ENCODE measurements at regions not wholly inside any gene's neighbourhood (a gene's known extent, or its start where the extent isn't known, plus 50 kb on each side); places are given as distances from the start of the nearest gene placed in this dataset.

DNA sequence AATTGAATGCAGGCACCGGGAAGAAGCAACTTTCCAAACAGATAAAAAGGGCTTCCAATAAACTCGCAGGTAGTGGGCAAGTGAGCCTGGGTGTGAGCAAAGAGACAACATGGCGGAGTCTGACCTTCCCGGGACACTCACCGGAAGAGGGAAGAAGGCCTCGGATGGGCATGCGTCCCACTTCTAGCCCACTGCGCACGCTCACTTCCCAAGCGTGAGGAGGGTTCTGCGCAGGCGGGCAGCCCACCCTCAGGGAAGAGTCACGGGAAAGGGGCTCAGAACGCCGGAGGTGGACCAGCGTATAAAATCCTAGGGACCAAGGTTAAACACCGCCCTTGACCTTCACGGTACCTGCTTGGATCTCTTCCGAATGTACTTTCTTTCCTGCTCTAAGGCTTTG, 95.5 kb upstream of the AFDN start:
- no peak for TF ChIP-seq ZNF274 (IDR thresholded peaks at IDR 0.05; ENCODE audit: low read depth, low read length)

DNA sequence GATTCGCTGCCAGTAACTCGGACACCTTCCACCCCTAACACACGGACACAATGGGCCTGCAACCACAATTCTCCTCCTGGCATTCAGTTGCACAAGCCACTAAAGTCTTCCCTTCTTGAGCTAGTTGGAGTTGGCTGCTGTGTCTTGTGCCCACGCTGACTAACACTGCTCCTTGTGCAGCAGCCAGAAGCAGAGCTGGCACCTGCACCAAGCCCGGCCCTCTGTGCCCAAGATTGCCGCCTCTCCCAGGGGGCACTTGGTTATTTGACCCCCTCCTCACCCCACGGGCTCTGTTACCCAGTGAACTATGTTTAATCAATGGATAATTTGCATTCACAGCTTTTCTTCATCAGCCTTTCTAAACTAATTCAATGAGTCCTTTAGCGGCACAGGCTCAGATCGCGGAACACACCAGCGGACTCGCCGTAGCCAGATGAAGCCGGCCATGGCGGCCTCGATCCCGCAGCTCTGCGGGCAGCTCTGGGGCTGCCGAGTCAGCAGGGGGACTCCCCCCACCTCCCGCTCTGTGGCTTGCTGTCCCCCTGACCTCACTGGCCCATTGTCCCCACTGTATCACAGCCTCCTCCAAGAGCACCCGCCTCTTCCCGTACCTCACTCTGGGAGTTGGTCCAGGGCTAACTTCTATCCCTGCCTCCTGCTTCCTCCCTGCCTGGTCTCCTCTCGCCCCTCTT, 94.8 kb upstream of the AFDN start:
- no peak overlapping the region for H3K4me3 ChIP-seq (ENCODE audit: low read length)
- no peak for TF ChIP-seq ZNF274 (IDR thresholded peaks at IDR 0.05; ENCODE audit: low read depth, low read length)

More for the DNA sequence above, 95.5 kb upstream of the AFDN start:
- no peak overlapping the region for H3K4me3 ChIP-seq (ENCODE audit: low read length)

DNA sequence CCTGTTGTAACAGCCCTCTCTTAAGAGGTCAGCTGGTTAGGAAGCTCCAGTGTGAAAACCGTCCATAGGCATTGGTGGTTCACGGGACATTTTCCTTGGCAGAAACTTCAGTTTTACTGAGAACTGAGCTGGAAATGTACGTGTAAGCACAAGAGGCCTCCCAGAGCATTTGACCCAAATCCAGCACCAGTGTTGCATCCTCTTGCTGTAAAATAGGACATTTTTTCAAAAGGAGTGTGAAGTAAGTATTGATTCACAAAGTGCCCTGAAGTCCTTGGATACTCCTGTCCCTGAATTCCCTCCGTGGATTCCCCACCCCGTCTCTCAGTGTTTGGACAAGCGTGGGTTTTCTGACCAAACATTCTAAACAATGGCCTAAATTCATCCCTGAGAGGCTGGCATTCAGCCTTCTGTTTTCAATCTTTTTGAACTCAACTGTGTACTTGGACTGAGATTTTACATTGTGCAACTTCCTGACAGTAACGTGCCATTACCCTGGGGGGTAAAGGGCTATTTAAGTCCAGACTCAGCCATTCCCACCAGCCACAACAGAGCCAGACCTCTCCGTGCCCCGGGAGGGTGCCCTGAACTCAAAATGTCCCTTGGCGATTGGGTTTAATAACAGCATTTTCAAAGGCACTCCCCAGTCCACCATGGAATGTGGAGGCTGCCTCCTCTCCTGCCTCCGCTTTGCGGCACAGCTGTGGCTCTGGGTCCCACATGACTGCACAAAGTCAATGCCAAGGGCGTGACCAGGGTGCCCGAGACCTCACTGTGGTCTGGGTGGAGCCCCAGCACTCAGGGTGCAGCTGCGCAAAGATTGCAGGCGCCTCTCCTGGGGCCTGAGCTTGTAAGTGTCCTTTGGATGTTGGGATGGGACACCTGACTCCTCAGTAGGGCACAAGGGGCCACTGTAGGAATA, 92.7 kb upstream of the AFDN start:
- TF ChIP-seq ZNF274 (IDR thresholded peaks at IDR 0.05; ENCODE audit: low read depth, low read length) = no peak
- no peak overlapping the region for H3K4me3 ChIP-seq (ENCODE audit: low read length)

DNA sequence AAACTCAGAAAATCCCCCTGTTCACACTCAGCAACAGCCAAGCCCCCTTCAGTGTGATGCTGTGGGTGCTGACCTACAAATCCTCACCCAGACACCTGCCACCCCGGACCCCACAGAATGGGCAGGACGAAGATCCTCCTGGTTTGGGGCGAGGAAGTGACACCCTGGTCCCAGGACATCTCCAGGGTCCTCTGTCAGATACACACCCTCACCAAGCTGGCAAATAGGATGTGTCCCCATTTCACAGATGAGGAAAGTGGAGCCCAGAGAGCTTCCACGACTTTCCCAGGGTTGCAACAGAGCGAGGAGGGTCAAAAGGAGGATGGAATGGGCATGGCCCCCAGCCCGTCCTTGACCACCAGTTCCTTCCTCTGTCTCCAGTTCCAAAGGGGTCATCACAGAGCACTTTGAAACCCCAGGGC, 92.0 kb upstream of the AFDN start:
- no peak for TF ChIP-seq ZNF274 (IDR thresholded peaks at IDR 0.05; ENCODE audit: low read depth, low read length)
- no peak overlapping the region for H3K4me3 ChIP-seq (ENCODE audit: low read length)

DNA sequence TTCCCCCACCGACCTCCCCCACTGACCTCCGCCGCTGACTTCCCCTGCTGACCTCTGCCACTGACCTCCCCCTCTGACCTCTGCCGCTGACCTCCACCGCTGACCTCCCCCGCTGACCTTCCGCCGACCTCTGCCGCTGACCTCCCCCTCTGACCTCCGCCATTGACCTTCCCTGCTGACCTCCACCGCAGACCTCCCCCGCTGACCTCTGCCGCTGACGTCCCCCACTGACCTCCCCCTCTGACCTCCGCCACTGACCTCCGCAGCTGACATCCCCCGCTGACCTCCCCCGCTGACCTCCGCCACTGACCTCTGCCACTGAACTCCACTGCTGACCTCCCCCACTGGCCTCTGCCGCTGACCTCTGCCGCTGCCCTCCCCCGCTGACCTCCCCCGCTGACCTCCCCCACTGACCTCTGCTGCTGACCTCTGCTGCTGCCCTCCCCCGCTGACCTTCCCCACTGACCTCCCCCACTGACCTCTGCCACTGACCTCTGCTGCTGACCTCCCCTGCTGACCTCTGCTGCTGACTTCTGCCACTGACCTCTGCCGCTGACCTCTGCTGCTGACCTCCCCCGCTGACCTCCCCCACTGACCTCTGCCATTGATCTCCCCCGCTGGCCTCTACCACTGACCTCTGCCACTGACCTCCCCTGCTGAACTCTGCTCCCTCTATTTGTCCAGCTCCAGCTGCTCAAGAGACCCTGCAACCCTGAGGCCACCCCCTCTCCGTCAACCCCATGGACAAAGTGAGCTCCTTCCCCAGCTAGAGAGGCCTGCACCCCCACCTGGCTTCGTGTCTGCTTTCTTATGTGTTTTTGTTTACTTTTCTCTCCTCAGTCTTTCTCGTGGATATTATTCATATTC, 91.4 kb upstream of the AFDN start:
- no peak overlapping the region for H3K4me3 ChIP-seq (ENCODE audit: low read length)
- TF ChIP-seq ZNF274 (IDR thresholded peaks at IDR 0.05; ENCODE audit: low read depth, low read length) = no peak

DNA sequence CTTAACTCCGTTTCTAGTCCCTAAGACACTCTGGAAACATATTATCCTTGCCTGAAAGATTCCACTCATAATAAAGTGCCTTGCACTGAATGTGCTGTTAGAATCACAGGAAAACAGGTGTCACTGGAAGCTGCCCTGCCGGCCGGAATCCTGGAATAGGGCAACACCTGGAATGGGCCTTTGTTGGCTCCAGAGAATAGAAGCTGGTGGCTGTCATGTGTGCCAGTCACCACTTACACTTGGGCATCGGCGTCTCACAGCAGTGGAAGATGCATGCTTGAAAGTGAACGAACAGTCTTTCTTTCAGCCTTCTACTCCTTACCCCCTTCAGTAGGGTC, 90.8 kb upstream of the AFDN start:
- no peak overlapping the region for H3K4me3 ChIP-seq (ENCODE audit: low read length)
- no peak for TF ChIP-seq ZNF274 (IDR thresholded peaks at IDR 0.05; ENCODE audit: low read depth, low read length)

DNA sequence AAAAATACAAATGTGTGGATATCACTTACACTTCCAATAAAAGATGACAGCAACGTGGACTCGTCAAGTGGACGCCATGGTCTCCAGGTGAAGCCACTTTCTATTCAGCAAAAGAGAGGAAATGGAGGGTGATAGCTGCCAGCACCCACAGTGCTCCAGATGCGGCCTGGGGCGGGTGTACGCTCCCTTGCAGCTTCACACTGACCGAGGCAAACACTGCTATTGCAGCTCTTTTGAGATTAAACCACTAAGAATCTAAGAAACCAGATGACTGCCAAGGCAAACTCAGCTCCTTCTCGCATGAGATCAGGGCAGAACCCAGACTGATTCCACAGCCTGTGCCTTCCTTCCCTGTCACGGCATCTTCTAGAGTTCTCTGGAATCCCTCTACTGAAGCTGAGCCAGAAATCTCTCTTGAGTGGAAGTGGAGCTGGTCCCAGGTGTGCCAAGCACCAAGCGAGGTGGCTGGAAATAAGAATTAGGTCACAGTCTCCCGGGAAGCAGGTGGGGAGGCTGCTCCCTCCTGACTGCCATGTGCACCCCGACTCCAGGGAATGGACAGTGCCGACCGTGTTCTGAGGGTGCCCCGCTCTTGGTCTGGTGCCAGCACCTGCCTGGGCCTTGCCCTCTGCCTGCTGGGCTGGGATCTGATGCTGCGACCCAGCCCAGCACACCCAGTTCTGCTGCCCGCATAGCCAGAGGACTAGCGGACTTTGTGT, 90.1 kb upstream of the AFDN start:
- TF ChIP-seq ZNF274 (IDR thresholded peaks at IDR 0.05; ENCODE audit: low read depth, low read length) = no peak
- no peak overlapping the region for H3K4me3 ChIP-seq (ENCODE audit: low read length)

DNA sequence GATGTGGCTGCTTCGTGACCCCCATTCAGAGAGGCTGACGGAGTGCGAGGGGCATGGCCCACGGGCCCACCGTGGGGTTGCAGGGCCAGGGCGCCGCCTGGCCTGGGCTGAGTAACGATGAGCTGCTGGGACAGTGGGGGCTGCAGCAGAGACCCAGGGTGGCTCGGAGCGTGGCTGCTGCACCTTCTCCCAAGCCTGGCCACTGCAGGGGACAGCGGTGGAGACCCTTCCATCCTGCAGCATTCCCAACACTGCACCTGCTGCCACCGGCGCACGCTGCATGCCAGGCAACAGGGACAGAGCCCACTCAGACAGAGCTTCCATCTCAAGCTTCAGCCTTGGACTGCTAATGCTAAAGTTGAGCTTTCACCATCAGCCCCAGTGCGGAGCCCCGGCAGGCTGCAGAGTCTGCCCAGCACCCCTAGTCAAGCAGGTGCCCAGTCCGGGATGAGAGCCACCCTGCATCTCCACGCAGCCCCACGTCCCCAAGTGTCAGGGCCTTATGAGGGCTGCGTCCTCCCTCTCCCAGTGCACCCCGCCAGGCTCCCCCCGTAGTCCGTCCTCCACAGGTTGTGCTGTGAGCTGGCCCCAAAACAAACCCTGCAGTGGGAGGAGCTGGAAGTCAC, 89.4 kb upstream of the AFDN start:
- H3K4me3 ChIP-seq (ENCODE audit: low read length) = no peak overlapping the region
- no peak for TF ChIP-seq ZNF274 (IDR thresholded peaks at IDR 0.05; ENCODE audit: low read depth, low read length)

DNA sequence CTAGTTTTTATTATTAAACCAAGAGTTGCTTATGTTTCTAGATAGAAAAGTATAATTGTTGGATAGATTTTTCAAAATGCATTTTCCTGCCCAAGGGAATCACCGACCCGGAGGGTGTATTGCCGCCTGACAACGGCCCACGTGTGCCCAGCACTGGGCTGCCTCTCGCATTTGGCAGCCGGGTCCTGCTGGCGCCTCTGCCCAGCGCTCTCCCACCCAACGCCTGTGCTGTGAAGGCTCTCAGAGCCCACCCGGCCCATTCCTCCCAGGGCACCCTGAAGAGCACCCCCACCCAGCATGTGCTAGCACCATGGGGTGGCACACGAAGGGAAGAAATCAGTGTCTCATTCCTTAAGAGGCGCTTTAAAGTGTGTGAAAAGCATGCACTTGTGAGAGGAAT, 88.3 kb upstream of the AFDN start:
- H3K4me3 ChIP-seq (ENCODE audit: low read length) = no peak overlapping the region
- TF ChIP-seq ZNF274 (IDR thresholded peaks at IDR 0.05; ENCODE audit: low read depth, low read length) = no peak

DNA sequence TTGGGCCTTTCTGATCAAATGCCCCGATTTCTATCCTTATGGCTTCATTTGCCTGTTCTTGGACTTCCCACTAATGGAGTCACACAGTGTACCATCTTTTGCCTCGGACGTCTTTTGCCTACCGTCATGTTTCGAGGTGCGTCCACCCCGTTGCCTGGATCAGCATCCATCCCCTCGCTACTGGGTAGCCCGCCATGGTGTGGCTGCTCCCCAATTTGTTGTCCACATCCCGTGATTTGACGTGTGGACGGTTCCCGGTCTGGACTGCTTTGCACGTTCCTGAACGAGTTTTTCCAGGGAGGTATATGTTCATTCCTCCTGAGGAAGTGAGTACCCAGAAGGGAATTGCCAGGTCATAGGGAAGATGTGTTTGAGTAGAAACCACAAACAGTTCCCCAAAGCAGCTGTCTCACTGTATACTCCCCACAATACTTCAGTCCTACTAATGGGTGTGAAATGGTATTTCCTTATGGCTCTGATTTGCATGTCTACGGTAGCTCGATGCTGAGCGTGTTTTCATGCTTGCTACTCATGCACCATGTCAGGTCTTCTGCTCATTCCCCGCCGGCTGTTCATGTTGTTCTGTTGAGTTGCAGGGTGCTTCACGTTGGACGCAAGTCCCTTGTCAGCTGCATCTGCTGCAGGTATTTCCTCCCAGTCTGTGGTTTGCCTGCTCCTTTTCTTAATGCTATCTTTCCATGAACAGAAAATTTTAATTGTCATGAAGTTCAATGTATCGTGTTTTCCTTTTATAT, 86.8 kb upstream of the AFDN start:
- no peak overlapping the region for H3K4me3 ChIP-seq (ENCODE audit: low read length)
- TF ChIP-seq ZNF274 (IDR thresholded peaks at IDR 0.05; ENCODE audit: low read depth, low read length) = no peak

DNA sequence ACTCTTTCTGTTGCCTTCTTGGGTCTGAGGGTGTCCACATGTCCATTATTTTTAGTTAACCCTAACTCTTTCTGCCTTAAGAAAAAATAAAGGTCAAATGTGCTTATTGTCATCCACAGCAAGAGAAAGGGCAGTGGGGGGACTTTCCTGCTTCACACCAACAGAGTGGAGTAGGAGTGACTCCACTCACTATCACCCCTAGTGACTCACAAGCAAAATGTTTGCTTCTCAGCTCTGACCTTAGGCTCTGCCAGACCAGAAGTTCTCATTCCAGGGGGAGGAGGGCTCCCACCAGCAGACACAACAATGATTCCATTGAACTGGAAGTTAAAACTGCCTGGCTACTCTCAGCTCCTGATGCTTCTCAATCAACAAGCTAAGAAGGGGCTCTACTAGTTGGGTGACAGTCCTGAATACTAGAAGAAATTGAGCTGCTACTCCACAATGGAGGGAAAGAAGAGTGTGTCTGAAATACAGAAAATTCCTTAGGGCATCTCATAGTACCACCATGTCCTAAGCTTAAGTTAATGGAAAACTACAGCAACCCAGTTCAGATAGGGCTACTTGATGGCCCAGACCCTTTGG, 83.9 kb upstream of the AFDN start:
- H3K4me3 ChIP-seq (ENCODE audit: low read length) = no peak overlapping the region
- TF ChIP-seq ZNF274 (IDR thresholded peaks at IDR 0.05; ENCODE audit: low read depth, low read length) = no peak

Measured in GM08714 (cell line).